IPS-20b (cell line): ENCODE measurements at regions not wholly inside any gene's neighbourhood (a gene's known extent, or its start where the extent isn't known, plus 50 kb on each side); places are given as distances from the start of the nearest gene placed in this dataset.
"Not testable (repeated sequence)": the region's sequence is repeated elsewhere in the genome, so short reads cannot be mapped to it uniquely, and the experiment has no call there.

ENCODE experiments used
- H3K27ac ChIP-seq: one replicate; pipeline ENCODE4 v1.5.1; 2013; ENCODE audit warnings: low read length
- H3K27me3 ChIP-seq: 2 replicates; pipeline ENCODE4 v1.6.1; 2013; ENCODE audit warnings: mild to moderate bottlenecking, low read length, inconsistent platforms; ENCODE audit not compliant: insufficient read depth
- H3K36me3 ChIP-seq: 2 replicates; pipeline ENCODE4 v1.6.1; 2013; ENCODE audit warnings: low read depth, mild to moderate bottlenecking, inconsistent platforms, low read length, moderate library complexity; ENCODE audit not compliant: insufficient read depth
- H3K4me1 ChIP-seq: 2 replicates; pipeline ENCODE4 v1.6.1; 2013; ENCODE audit warnings: mild to moderate bottlenecking, control low read depth, inconsistent platforms, low read length, moderate library complexity; ENCODE audit not compliant: insufficient read depth
- H3K4me3 ChIP-seq: 2 replicates; pipeline ENCODE4 v1.5.1; 2013; ENCODE audit warnings: mild to moderate bottlenecking, low read length, inconsistent platforms
- H3K9ac ChIP-seq: 2 replicates; pipeline ENCODE4 v1.6.1; 2013; ENCODE audit warnings: low read depth, mild to moderate bottlenecking, inconsistent platforms, low read length, moderate library complexity
- H3K9me3 ChIP-seq: 2 replicates; pipeline ENCODE4 v1.6.1; 2013; ENCODE audit warnings: mild to moderate bottlenecking, low read depth, low read length, inconsistent platforms; ENCODE audit not compliant: insufficient read depth

DNA sequence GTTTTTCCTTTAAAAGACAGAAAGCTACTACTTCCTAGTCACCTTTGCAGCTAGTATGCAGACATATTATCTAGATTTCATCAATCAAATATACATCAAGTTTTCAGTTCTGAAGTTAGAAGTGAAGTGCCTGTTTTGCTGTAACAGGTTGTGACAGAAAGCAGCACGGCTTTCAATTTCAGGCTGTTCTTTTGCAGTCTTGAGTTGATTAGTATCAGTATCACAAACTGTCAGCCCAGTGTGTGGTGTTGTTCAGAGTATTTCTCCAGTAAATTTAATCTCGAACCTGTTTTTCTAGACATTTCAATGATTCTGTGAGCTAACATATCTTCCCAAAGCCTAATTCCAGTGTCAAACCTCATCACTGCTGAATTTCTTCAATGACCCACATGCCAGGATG is 1050.8 kb downstream of the DIPK2A start:
- no peaks in the 10 kb centered on the region for H3K9me3 ChIP-seq
- H3K36me3 ChIP-seq, result no peaks in the 10 kb centered on the region
- no peaks in the 10 kb centered on the region for H3K4me1 ChIP-seq
- H3K27me3 ChIP-seq, result no peaks in the 10 kb centered on the region
- no peak overlapping the region for H3K9ac ChIP-seq
- H3K27ac ChIP-seq, result no peak overlapping the region
- H3K4me3 ChIP-seq, result no peak overlapping the region

GRCh38 chr3:145024700-145025099 is 1053.1 kb downstream of the DIPK2A start:
- H3K4me3 ChIP-seq, result no peak overlapping the region
- H3K27me3 ChIP-seq, result no peaks in the 10 kb centered on the region
- no peaks in the 10 kb centered on the region for H3K36me3 ChIP-seq
- no peaks in the 10 kb centered on the region; the same call in none of the 2 replicates for H3K9me3 ChIP-seq
- H3K4me1 ChIP-seq, result no peaks in the 10 kb centered on the region
- no peak overlapping the region for H3K27ac ChIP-seq
- H3K9ac ChIP-seq, result no peak overlapping the region

- H3K9ac ChIP-seq, H3K27ac ChIP-seq, H3K4me1 ChIP-seq, H3K4me3 ChIP-seq, H3K36me3 ChIP-seq, H3K9me3 ChIP-seq, H3K27me3 ChIP-seq: not testable (repeated sequence)
These were observed 1055.6 kb downstream of the DIPK2A start for GRCh38 chr3:145027186-145027585.

DNA sequence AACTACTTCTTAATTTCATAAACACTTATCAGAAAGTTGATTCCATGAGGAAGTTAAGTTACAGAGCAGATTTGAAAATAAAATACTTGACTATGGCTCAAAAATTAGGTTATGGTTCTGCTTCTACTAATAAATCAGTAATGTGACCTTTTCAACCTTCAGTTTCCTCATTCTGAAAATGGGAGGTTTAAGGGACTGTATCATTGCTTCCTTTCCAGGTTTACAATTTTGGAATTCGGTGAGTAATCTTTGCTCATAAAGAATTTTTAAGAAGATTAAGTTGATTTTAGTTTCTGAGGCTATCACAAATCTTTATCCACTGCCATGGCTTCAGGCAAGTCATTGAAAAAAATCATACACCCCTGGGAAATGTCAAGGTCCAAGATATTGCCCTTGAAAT is 1061.2 kb downstream of the DIPK2A start:
- Histone ChIP-seq H3K9ac (no peak overlapping the region), H3K27ac (no peak overlapping the region), H3K36me3 (no peaks in the 10 kb centered on the region), H3K4me1 (no peaks in the 10 kb centered on the region), H3K27me3 (no peaks in the 10 kb centered on the region), H3K9me3 (no peaks in the 10 kb centered on the region; the same call in none of the 2 replicates), H3K4me3 (no peak overlapping the region)

DNA sequence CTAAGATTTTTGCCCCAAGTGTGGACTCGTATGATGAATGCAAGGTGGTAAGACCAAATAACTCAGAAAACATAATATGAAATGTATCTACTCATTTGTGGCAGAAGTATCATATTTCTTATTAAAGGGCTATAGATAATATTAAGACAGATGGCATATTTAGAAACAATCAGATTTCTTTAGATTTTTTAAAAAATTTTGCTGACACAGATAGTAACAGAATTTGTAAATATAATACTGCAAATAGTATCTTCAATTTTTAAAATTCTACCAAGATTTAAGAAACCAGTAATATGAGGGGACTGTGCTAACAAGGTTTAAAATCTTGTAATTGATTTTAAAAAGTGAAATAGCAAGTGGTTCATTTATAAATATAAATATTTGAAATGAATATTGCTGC is 1064.1 kb downstream of the DIPK2A start:
- Histone ChIP-seq H3K27ac (no peak overlapping the region), H3K9me3 (no peaks in the 10 kb centered on the region), H3K27me3 (no peaks in the 10 kb centered on the region), H3K9ac (no peak overlapping the region), H3K4me3 (no peak overlapping the region), H3K4me1 (no peaks in the 10 kb centered on the region), H3K36me3 (no peaks in the 10 kb centered on the region)

DNA sequence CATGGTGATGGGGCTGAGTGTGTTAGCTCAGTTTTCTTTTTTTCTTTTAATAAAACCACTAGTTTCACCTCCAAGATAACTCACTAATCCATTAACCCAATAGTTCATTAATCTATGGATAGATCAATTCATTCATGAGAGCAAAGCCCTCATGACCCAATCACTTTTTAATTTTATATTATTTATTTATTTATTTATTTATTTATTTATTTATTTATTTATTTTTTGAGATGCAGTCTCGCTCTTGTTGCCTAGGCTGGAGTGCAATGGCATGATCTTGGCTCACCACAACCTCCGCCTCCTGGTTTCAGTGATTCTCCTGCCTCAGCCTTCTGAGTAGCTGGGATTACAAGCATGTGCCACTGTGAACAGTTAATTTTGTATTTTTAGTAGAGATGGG is 1082.4 kb downstream of the DIPK2A start:
- not testable (repeated sequence) for H3K4me1 ChIP-seq, H3K9me3 ChIP-seq, H3K36me3 ChIP-seq, H3K9ac ChIP-seq, H3K27ac ChIP-seq, H3K27me3 ChIP-seq, H3K4me3 ChIP-seq

- no peaks in the 10 kb centered on the region for H3K27me3 ChIP-seq
- H3K27ac ChIP-seq, result no peak overlapping the region
- no peaks in the 10 kb centered on the region for H3K36me3 ChIP-seq
- H3K9ac ChIP-seq, result no peak overlapping the region
- no peaks in the 10 kb centered on the region for H3K4me1 ChIP-seq
- H3K9me3 ChIP-seq, result peaks cover 5% of the 10 kb centered on the region; the same call in 1 of the 2 replicates
- H3K4me3 ChIP-seq, result no peak overlapping the region
These were observed 1083.9 kb downstream of the DIPK2A start for GRCh38 chr3:145055375-145056076.

DNA sequence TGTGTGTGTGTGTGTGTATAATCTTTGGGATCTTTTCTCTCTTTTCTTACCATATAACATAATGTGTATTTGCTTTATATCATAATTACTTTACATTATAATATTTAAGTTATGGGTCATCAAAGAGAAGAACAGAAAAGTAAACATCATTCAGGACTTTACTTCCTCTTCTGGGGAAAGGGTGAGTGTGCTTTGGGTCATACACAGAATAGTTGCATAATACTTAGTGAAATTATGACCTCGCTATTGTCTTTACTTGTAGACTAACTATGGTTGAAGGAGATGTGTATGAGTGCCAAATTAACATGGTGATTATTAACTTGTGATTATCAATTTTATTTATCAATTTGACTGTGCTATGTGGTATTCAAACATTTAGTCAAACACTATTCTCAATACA is 1086.9 kb downstream of the DIPK2A start:
- Histone ChIP-seq H3K36me3 (no peaks in the 10 kb centered on the region), H3K9me3 (peaks cover 29% of the 10 kb centered on the region), H3K9ac (no peak overlapping the region), H3K27ac (no peak overlapping the region), H3K27me3 (no peaks in the 10 kb centered on the region), H3K4me3 (no peak overlapping the region), H3K4me1 (no peaks in the 10 kb centered on the region)

DNA sequence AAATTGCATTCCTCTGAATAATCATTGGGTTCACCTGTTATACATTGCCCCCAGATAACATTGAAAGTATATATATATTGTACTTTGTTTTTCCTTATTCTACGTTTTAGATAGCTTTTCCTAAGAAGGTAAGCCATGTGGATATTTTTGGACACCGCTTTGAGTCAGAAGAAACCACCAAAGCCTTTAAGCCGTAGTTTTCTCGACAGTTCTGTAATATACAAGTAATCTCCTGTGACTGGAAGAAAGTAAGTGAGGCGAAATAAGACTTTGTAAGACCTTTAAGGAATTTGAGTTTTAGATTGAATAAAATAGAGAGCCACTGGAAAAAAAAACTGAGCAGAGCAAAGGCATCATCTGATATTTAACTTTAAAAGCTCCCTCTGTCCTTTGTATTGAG is 1092.0 kb downstream of the DIPK2A start:
- Histone ChIP-seq H3K4me3 (no peak overlapping the region), H3K27me3 (no peaks in the 10 kb centered on the region), H3K36me3 (no peaks in the 10 kb centered on the region), H3K4me1 (no peaks in the 10 kb centered on the region), H3K27ac (no peak overlapping the region), H3K9me3 (peaks cover 29% of the 10 kb centered on the region), H3K9ac (no peak overlapping the region)

DNA sequence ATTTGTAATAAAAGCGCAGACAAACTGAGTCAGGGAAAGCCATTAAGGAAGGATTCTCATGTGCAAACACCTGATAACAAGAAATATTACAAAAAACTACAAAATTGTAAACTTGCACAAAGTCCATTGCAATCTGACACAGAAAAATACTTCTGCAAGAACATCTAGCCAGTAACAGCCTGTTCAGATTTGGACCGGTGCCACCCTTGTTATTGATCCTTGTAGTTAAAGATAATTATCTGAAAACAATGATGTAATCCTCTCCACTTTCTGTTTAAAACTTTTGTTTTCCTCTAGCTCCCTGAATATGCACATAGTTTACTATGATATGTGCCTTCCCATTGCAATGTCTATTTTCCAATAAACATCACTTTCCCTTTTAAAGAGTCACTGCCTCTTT is 1090.2 kb downstream of the PLOD2 start:
- H3K4me1 ChIP-seq, result no peaks in the 10 kb centered on the region
- no peak overlapping the region for H3K27ac ChIP-seq
- H3K9me3 ChIP-seq, result peaks cover 18% of the 10 kb centered on the region; the same call in 1 of the 2 replicates
- H3K4me3 ChIP-seq, result no peak overlapping the region
- no peaks in the 10 kb centered on the region for H3K36me3 ChIP-seq
- H3K27me3 ChIP-seq, result no peaks in the 10 kb centered on the region
- H3K9ac ChIP-seq, result no peak overlapping the region

GRCh38 chr3:145079436-145079835 is 1081.5 kb downstream of the PLOD2 start:
- no peaks in the 10 kb centered on the region for H3K36me3 ChIP-seq
- no peak overlapping the region for H3K27ac ChIP-seq
- H3K9me3 ChIP-seq, result no peaks in the 10 kb centered on the region
- H3K4me1 ChIP-seq, result no peaks in the 10 kb centered on the region
- H3K27me3 ChIP-seq, result no peaks in the 10 kb centered on the region
- no peak overlapping the region for H3K9ac ChIP-seq
- H3K4me3 ChIP-seq, result no peak overlapping the region

DNA sequence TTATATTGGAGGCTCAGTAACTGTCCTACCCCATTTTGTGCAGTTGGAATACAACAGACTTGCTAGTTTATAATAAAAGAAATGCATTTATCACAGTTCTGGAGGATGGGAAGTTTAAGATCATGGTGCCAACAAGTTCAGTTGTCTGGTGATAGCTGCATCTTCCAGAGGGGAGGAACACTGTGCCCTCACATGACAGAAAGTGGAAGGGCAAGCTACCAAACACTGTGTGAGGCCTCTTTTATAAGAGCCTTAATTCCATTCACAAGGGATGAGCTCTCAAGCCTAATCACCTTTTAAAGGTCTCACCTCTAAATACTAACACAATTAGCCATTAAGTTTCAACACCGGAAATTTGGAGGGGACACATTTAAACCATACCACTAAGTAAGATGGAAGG is 1073.9 kb downstream of the PLOD2 start:
- Histone ChIP-seq H3K9me3 (no peaks in the 10 kb centered on the region), H3K36me3 (no peaks in the 10 kb centered on the region), H3K4me1 (no peaks in the 10 kb centered on the region), H3K4me3 (no peak overlapping the region), H3K27me3 (no peaks in the 10 kb centered on the region), H3K27ac (no peak overlapping the region), H3K9ac (no peak overlapping the region)
